Neural cell (in vitro differentiated cells): ENCODE measurements at regions not wholly inside any gene's neighbourhood (a gene's known extent, or its start where the extent isn't known, plus 50 kb on each side); places are given as distances from the start of the nearest gene placed in this dataset.

Experiments
- EP300 ChIP-seq: fragments of 450-650 bp; conservative IDR thresholded peaks from 2 replicates; pipeline ENCODE4 v1.6.1; 2014; ENCODE audit warnings: antibody characterized with exemption, mild to moderate bottlenecking, moderate library complexity; ENCODE audit not compliant: poor library complexity, severe bottlenecking
- EZH2 ChIP-seq: fragments of 200-600, 300-800 bp; shearing (Covaris generic), sonication (generic); IDR thresholded peaks from 2 replicates; pipeline ENCODE4 v1.6.1; 2014; ENCODE audit warnings: antibody characterized with exemption, low read length, borderline replicate concordance, mild to moderate bottlenecking; ENCODE audit not compliant: insufficient read depth, poor library complexity, severe bottlenecking
- MXI1 ChIP-seq: fragments of 450-650 bp; conservative IDR thresholded peaks from 2 replicates; pipeline ENCODE4 v1.6.1; 2014; ENCODE audit warnings: antibody characterized with exemption, mild to moderate bottlenecking; ENCODE audit not compliant: poor library complexity, severe bottlenecking
- POLR2AphosphoS5 ChIP-seq: IDR thresholded peaks from 2 replicates; pipeline ENCODE4 v1.6.1; 2012
- RAD21 ChIP-seq: fragments of 450-650 bp; conservative IDR thresholded peaks from 2 replicates; pipeline ENCODE4 v1.6.1; 2014; ENCODE audit warnings: antibody characterized with exemption, mild to moderate bottlenecking, moderate library complexity
- TF ChIP-seq, protein P1 (sequence below): fragments of 450-650 bp; IDR thresholded peaks from 2 replicates; pipeline ENCODE4 v1.5.1; 2014; ENCODE audit warnings: antibody characterized with exemption, mild to moderate bottlenecking, moderate library complexity; ENCODE audit not compliant: poor library complexity, severe bottlenecking
- TF ChIP-seq, protein P2 (sequence below): IDR thresholded peaks from 2 replicates; pipeline ENCODE4 v1.6.1; 2012; ENCODE audit warnings: borderline replicate concordance

DNA sequence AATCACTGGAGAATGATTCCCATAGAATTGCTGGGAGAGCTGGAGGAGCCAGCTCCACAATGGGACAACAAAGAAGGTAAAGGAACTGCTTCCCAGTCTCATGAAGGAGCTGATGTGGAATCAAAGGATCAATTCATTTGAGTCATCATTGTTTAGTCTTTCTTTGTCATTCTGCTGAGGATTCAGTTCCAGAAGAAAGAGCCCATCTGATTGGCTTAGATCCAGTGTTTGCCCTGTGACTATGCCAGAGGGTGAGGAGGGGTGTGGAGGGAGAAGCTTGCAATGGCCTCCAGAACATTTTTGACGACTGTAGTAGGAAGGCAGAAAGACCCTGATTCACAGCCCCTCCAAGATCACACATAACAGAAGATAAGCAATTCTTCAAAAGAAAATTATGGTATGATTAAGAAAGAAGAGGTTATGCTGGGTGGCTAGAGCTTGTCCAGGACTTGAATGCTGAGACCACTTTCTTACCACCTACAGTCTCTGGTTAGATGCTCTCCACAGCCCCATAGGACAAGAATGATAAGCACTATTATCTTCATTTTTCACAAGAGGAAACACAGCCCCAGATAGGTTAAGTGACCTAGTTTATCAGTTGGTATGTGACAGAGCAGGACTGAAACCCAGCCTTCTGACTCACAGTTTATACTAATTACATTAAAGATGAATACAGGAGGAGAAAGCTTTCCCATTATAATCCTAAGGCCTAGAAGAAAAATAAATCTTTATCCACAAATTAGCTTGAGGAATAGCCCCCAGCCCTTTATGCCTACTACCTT lies 363.1 kb downstream of the PRELID2 start:
- TF ChIP-seq, protein P1, sequence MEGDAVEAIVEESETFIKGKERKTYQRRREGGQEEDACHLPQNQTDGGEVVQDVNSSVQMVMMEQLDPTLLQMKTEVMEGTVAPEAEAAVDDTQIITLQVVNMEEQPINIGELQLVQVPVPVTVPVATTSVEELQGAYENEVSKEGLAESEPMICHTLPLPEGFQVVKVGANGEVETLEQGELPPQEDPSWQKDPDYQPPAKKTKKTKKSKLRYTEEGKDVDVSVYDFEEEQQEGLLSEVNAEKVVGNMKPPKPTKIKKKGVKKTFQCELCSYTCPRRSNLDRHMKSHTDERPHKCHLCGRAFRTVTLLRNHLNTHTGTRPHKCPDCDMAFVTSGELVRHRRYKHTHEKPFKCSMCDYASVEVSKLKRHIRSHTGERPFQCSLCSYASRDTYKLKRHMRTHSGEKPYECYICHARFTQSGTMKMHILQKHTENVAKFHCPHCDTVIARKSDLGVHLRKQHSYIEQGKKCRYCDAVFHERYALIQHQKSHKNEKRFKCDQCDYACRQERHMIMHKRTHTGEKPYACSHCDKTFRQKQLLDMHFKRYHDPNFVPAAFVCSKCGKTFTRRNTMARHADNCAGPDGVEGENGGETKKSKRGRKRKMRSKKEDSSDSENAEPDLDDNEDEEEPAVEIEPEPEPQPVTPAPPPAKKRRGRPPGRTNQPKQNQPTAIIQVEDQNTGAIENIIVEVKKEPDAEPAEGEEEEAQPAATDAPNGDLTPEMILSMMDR: no peak
- no peak for TF ChIP-seq POLR2AphosphoS5
- no peak for TF ChIP-seq EZH2
- TF ChIP-seq, protein P2, sequence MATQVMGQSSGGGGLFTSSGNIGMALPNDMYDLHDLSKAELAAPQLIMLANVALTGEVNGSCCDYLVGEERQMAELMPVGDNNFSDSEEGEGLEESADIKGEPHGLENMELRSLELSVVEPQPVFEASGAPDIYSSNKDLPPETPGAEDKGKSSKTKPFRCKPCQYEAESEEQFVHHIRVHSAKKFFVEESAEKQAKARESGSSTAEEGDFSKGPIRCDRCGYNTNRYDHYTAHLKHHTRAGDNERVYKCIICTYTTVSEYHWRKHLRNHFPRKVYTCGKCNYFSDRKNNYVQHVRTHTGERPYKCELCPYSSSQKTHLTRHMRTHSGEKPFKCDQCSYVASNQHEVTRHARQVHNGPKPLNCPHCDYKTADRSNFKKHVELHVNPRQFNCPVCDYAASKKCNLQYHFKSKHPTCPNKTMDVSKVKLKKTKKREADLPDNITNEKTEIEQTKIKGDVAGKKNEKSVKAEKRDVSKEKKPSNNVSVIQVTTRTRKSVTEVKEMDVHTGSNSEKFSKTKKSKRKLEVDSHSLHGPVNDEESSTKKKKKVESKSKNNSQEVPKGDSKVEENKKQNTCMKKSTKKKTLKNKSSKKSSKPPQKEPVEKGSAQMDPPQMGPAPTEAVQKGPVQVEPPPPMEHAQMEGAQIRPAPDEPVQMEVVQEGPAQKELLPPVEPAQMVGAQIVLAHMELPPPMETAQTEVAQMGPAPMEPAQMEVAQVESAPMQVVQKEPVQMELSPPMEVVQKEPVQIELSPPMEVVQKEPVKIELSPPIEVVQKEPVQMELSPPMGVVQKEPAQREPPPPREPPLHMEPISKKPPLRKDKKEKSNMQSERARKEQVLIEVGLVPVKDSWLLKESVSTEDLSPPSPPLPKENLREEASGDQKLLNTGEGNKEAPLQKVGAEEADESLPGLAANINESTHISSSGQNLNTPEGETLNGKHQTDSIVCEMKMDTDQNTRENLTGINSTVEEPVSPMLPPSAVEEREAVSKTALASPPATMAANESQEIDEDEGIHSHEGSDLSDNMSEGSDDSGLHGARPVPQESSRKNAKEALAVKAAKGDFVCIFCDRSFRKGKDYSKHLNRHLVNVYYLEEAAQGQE: no peak
- TF ChIP-seq RAD21: no peak
- no peak for TF ChIP-seq EP300
- TF ChIP-seq MXI1: no peak
